HG03095 (cell line): ENCODE measurements at regions not wholly inside any gene's neighbourhood (a gene's known extent, or its start where the extent isn't known, plus 50 kb on each side); places are given as distances from the start of the nearest gene placed in this dataset.

ENCODE experiments used
- ATAC-seq: cut with Tn5 transposase; IDR thresholded peaks from one replicate; pipeline ENCODE4 v1.9.1; 2021; ENCODE audit warnings: moderate library complexity; ENCODE audit not compliant: unreplicated experiment

- no peak for ATAC-seq
These were observed 404.1 kb upstream of the ST6GAL2 start for GRCh38 chr2:107290041-107290440.

- no peak for ATAC-seq
These were observed 418.0 kb upstream of the ST6GAL2 start for GRCh38 chr2:107303964-107304363.

- no peak for ATAC-seq
These were observed 420.0 kb upstream of the ST6GAL2 start for GRCh38 chr2:107305966-107306365.

GRCh38 chr2:107306881-107307280, 420.9 kb upstream of the ST6GAL2 start:
- no peak for ATAC-seq

- no peak for ATAC-seq
These were observed 422.9 kb upstream of the ST6GAL2 start for GRCh38 chr2:107308835-107309234.

GRCh38 chr2:107312240-107312639, 426.3 kb upstream of the ST6GAL2 start:
- no peak for ATAC-seq

- ATAC-seq: no peak
These were observed 427.3 kb upstream of the ST6GAL2 start for GRCh38 chr2:107313316-107313715.

- ATAC-seq: no peak
These were observed 434.9 kb upstream of the ST6GAL2 start for GRCh38 chr2:107320881-107321280.

GRCh38 chr2:107322416-107322815, 436.4 kb upstream of the ST6GAL2 start:
- ATAC-seq: no peak

GRCh38 chr2:107323946-107324565, 438.1 kb upstream of the ST6GAL2 start:
- no peak for ATAC-seq

GRCh38 chr2:107325981-107326786, 440.2 kb upstream of the ST6GAL2 start:
- no peak for ATAC-seq

GRCh38 chr2:107334306-107334705, 448.3 kb upstream of the ST6GAL2 start:
- no peak for ATAC-seq

GRCh38 chr2:107336526-107336925, 450.6 kb upstream of the ST6GAL2 start:
- ATAC-seq: no peak

GRCh38 chr2:107337209-107337898, 451.4 kb upstream of the ST6GAL2 start:
- ATAC-seq: no peak

- no peak for ATAC-seq
These were observed 452.1 kb upstream of the ST6GAL2 start for GRCh38 chr2:107338059-107338458.

GRCh38 chr2:107338571-107338970, 452.6 kb upstream of the ST6GAL2 start:
- ATAC-seq: no peak

GRCh38 chr2:107340955-107341354, 455.0 kb upstream of the ST6GAL2 start:
- ATAC-seq: no peak

GRCh38 chr2:107349329-107349728, 463.4 kb upstream of the ST6GAL2 start:
- ATAC-seq: no peak

GRCh38 chr2:107354175-107354574, 468.2 kb upstream of the ST6GAL2 start:
- ATAC-seq: no peak

- no peak for ATAC-seq
These were observed 468.3 kb upstream of the RGPD4 start for GRCh38 chr2:107358362-107358761.

- ATAC-seq: no peak
These were observed 467.7 kb upstream of the RGPD4 start for GRCh38 chr2:107359021-107359420.
